GM23248 (cell line): ENCODE measurements at regions not wholly inside any gene's neighbourhood (a gene's known extent, or its start where the extent isn't known, plus 50 kb on each side); places are given as distances from the start of the nearest gene placed in this dataset.

ENCODE experiments used
- DNase-seq: peaks from one replicate; pipeline ENCODE4 v3.0.0-alpha.2; 2015
- H2AFZ ChIP-seq: fragments of 200-600 bp; sonication (generic); 2 replicates; pipeline ENCODE4 v1.6.1; 2016; ENCODE audit warnings: antibody characterized with exemption
- H3F3A ChIP-seq: fragments of 200-600 bp; sonication (generic); 2 replicates; pipeline ENCODE4 v1.6.1; 2016; ENCODE audit warnings: mild to moderate bottlenecking, antibody characterized with exemption, mixed run types; ENCODE audit not compliant: insufficient read depth
- H3K27ac ChIP-seq: fragments of 200-600 bp; sonication (generic); 2 replicates; pipeline ENCODE4 v1.5.1; 2016; ENCODE audit warnings: mild to moderate bottlenecking
- H3K27me3 ChIP-seq: fragments of 200-600 bp; sonication (generic); replicated peaks from 2 replicates; pipeline ENCODE4 v1.6.1; 2016; ENCODE audit warnings: mild to moderate bottlenecking; ENCODE audit not compliant: insufficient read depth
- H3K36me3 ChIP-seq: fragments of 200-600 bp; sonication (generic); 2 replicates; pipeline ENCODE4 v1.6.1; 2016; ENCODE audit warnings: low read depth, mild to moderate bottlenecking
- H3K4me1 ChIP-seq: fragments of 200-600 bp; sonication (generic); 2 replicates; pipeline ENCODE4 v1.6.1; 2016; ENCODE audit warnings: mild to moderate bottlenecking; ENCODE audit not compliant: insufficient read depth
- H3K4me2 ChIP-seq: fragments of 200-600 bp; sonication (generic); one replicate; pipeline ENCODE4 v1.6.1; 2016; ENCODE audit warnings: mild to moderate bottlenecking; ENCODE audit not compliant: unreplicated experiment
- H3K4me3 ChIP-seq: fragments of 200-600 bp; sonication (generic); 2 replicates; pipeline ENCODE4 v1.5.1; 2016; ENCODE audit warnings: mild to moderate bottlenecking
- H3K79me2 ChIP-seq: fragments of 200-600 bp; sonication (generic); 2 replicates; pipeline ENCODE4 v1.6.1; 2016; ENCODE audit warnings: mild to moderate bottlenecking; ENCODE audit not compliant: insufficient read depth
- H3K9ac ChIP-seq: fragments of 200-600 bp; sonication (generic); 2 replicates; pipeline ENCODE4 v1.6.1; 2016; ENCODE audit warnings: mild to moderate bottlenecking
- H3K9me2 ChIP-seq: fragments of 200-600 bp; sonication (generic); 2 replicates; pipeline ENCODE4 v1.6.1; 2016; ENCODE audit warnings: mixed run types, mild to moderate bottlenecking, moderate library complexity; ENCODE audit not compliant: insufficient read depth
- H3K9me3 ChIP-seq: fragments of 200-600 bp; sonication (generic); one replicate; pipeline ENCODE4 v1.6.1; 2017; ENCODE audit warnings: low read depth
- H4K20me1 ChIP-seq: fragments of 200-600 bp; sonication (generic); 2 replicates; pipeline ENCODE4 v1.6.0; 2016; ENCODE audit not compliant: insufficient read depth
- EZH2 ChIP-seq: fragments of 200-600 bp; sonication (generic); IDR thresholded peaks from 2 replicates; pipeline ENCODE4 v1.6.1; 2018; ENCODE audit warnings: antibody characterized with exemption, mild to moderate bottlenecking; ENCODE audit not compliant: insufficient read depth, poor library complexity, severe bottlenecking
- EZH2phosphoT487 ChIP-seq: fragments of 200-600 bp; sonication (generic); IDR thresholded peaks from 2 replicates; pipeline ENCODE4 v1.6.1; 2018; ENCODE audit warnings: antibody characterized with exemption, moderate library complexity, mild to moderate bottlenecking, low read depth; ENCODE audit not compliant: insufficient read depth
- WGBS, 2 experiments: methylation state at CpG; one replicate each; pipeline ENCODE4 v1.1.6; 2015 to 2017; ENCODE audit warnings: low lambda C conversion rate in 2 of 2, low coverage in 1 of 2; ENCODE audit errors: missing lambda C conversion rate in 2 of 2; 5-methylcytosine and 5-hydroxymethylcytosine counted together
- in situ Hi-C: fragments of 300-500 bp; cut with MboI; formaldehyde crosslinking; loops from 2 replicates; pipeline ENCODE4 v1.15.0; 2020

DNA sequence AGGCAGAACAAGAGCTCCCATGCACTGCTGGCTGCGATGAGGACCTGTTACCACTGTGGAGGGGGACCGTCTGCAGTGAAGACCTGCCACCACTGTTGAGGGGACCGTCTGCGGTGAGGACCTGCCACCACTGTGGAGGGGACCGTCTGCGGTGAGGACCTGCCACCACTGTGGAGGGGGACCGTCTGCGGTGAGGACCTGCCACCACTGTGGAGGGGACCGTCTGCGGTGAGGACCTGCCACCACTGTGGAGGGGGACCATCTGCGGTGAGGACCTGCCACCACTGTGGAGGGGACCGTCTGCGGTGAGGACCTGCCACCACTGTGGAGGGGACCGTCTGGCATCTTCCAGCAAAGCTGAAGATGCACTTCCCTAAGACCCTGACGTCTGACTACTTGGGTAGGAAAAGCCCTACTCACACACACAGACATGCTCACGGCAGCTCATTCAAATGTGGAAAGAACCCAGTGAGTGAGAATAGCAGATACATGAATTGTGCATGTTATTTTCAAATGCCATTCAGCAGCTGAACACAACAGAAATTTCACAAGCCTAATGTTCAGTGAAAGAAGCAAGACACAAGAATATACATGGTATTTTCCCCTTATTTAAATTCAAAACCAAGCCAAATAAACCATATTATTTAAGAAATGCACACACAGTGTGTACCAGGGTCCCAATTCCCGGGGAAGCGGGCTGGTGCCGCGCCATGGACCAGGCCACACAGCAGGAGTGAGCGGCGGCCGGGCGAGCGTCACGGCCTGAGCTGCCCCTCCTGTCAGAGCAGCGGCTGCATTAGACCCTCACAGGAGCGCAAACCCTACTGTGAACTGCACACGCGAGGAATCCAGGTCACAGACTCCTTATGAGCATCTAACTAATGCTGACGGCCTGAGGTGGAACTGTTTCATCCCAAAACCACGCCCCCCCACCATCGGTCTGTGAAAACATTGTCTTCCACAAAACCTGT is 64.2 kb upstream of the METRNL start:
- no peak overlapping the region for H3K4me3 ChIP-seq
- H3K36me3 ChIP-seq: no peaks in the 10 kb centered on the region
- H3F3A ChIP-seq: no peaks in the 10 kb centered on the region
- H3K27ac ChIP-seq: no peak overlapping the region
- no peaks in the 10 kb centered on the region for H3K27me3 ChIP-seq
- no peaks in the 10 kb centered on the region for H4K20me1 ChIP-seq
- peaks cover 6% of the 10 kb centered on the region; the same call in 1 of the 2 replicates for H3K4me1 ChIP-seq
- no peak overlapping the region for H3K9ac ChIP-seq
- no peak overlapping the region for H3K4me2 ChIP-seq
- H2AFZ ChIP-seq: no peak overlapping the region
- H3K79me2 ChIP-seq: no peaks in the 10 kb centered on the region
- in situ Hi-C loops: no loop called here
- no peaks in the 10 kb centered on the region for H3K9me2 ChIP-seq
- TF ChIP-seq EZH2phosphoT487 (no peak), EZH2 (no peak)
- 88 to 90% methylated on average over 28 to 32 of the region's 33 CpGs for WGBS, 2 experiments
- no peaks in the 10 kb centered on the region for H3K9me3 ChIP-seq
- DNase-seq: no peak

DNA sequence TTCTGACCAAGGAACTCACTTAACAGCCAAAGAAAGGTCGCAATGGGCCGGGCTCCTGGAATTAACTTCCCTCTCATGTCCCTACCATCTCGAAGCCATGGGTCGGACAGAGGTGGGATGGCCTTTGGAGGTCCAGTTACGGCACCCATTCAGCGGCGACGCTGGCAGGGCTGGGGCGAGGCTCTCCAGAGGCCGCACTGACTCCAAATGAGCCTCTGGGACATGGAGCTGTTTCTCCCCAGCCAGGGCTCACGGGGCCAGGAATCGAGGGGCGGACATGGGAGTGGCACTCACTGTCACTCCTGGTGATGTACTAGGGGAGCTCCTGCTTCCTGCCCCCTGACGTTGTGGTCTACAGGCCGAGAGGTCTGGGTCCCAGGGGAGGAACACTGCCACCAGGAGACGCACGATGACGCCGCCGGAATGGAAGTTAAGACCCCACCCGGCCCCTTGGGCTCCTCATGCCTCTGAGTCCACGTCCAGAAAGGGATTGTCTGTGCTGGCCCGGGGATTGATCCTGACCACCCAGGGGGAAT is 60.7 kb upstream of the METRNL start:
- no peaks in the 10 kb centered on the region for H3F3A ChIP-seq
- TF ChIP-seq EZH2phosphoT487 (no peak), EZH2 (no peak)
- no peak overlapping the region for H3K9ac ChIP-seq
- H3K27ac ChIP-seq: no peak overlapping the region
- H3K27me3 ChIP-seq: no peaks in the 10 kb centered on the region
- in situ Hi-C loops: no loop called here
- no peaks in the 10 kb centered on the region for H3K36me3 ChIP-seq
- 92% methylated on average over 20 to 23 of the region's 23 CpGs for WGBS, 2 experiments
- no peak overlapping the region for H2AFZ ChIP-seq
- H3K9me2 ChIP-seq: no peaks in the 10 kb centered on the region
- H3K4me1 ChIP-seq: no peaks in the 10 kb centered on the region
- DNase-seq: no peak
- H4K20me1 ChIP-seq: no peaks in the 10 kb centered on the region
- no peak overlapping the region for H3K4me2 ChIP-seq
- no peaks in the 10 kb centered on the region for H3K79me2 ChIP-seq
- no peaks in the 10 kb centered on the region for H3K9me3 ChIP-seq
- no peak overlapping the region for H3K4me3 ChIP-seq

DNA sequence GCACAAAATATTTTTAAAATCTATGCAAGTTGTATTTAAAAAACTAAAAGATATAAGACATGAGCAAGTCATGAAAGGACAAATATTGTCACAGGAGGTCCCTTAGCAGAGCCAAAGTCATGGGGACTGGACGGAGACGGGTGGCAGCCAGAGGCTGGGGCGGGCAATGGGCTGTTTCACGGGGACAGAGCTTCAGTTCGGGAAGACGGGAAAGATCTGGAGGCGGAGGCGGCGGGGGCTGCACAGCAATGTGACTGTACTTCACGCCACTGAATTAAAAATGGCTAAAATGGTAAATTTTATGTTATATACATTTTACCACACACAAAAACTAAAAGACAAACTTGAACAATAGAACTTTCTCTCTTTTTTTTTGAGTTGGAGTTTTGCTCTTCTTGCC is 60.0 kb upstream of the METRNL start:
- Histone ChIP-seq H3K4me3 (no peak overlapping the region), H3K36me3 (no peaks in the 10 kb centered on the region), H3K79me2 (no peaks in the 10 kb centered on the region), H3K27ac (no peak overlapping the region), H3K4me1 (no peaks in the 10 kb centered on the region), H4K20me1 (no peaks in the 10 kb centered on the region), H3K4me2 (no peak overlapping the region), H2AFZ (no peak overlapping the region), H3K27me3 (no peaks in the 10 kb centered on the region), H3K9ac (no peak overlapping the region), H3K9me2 (no peaks in the 10 kb centered on the region), H3K9me3 (no peaks in the 10 kb centered on the region), H3F3A (no peaks in the 10 kb centered on the region)
- TF ChIP-seq EZH2 (no peak), EZH2phosphoT487 (no peak)
- WGBS, 2 experiments: 71 to 72% methylated on average over 10 of the region's 10 CpGs
- in situ Hi-C loops: no loop called here
- DNase-seq: no peak

DNA sequence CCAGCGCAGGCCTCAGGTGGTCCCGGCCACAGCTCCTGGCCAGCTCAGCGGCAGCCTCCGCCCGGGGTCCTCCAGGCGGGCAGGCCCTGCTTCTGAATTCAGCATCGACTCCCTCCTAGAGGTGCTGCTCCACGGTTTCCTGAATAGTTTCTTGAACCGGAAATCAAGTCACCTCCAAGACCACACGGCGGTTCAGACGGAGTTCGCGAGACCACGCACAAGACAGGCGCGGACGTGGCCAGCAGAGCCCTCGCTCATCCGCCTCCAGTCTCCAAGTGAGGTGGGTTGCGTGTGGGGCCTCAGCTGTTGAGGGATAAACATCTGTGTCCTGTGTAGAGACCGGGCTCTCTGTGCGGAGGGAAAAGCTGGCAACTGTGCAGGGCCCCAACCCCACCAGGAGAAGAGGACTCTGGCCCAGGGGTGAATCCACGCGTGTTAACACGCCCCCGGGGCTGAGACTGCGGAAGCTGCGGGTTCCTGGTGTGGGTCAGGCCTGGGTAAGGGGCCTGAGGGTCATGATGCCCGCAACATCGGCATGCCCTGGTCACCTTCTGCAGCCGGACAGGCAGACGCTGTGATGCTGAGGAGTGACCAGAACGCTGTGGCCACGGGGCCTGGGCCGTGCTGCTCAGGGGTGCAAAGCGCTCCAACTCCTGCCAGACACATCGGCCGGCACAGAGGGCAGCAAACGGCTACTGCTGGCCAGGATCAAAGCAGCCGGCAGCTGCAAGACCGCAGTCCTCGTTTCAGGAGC is 55.0 kb upstream of the METRNL start:
- H3K9me2 ChIP-seq: no peaks in the 10 kb centered on the region
- no peak overlapping the region for H3K27ac ChIP-seq
- no peaks in the 10 kb centered on the region for H3K79me2 ChIP-seq
- no peaks in the 10 kb centered on the region for H3K27me3 ChIP-seq
- H3K4me1 ChIP-seq: no peaks in the 10 kb centered on the region
- no peak overlapping the region for H3K4me3 ChIP-seq
- H3F3A ChIP-seq: no peaks in the 10 kb centered on the region
- H3K36me3 ChIP-seq: no peaks in the 10 kb centered on the region
- no peak overlapping the region for H2AFZ ChIP-seq
- TF ChIP-seq EZH2phosphoT487: no peak
- no peak for TF ChIP-seq EZH2
- in situ Hi-C loops: no loop called here
- no peak overlapping the region for H3K4me2 ChIP-seq
- 93 to 95% methylated on average over 43 of the region's 43 CpGs for WGBS, 2 experiments
- H3K9me3 ChIP-seq: no peaks in the 10 kb centered on the region
- no peak for DNase-seq
- H4K20me1 ChIP-seq: no peaks in the 10 kb centered on the region
- H3K9ac ChIP-seq: no peak overlapping the region
